Hematopoietic multipotent progenitor cell treated with erythropoietin and hydrocortisone succinate and interleukin-3 and kit ligand, for 15 days (in vitro differentiated cells): ENCODE measurements at regions not wholly inside any gene's neighbourhood (a gene's known extent, or its start where the extent isn't known, plus 50 kb on each side); places are given as distances from the start of the nearest gene placed in this dataset.
"Not testable (repeated sequence)": the region's sequence is repeated elsewhere in the genome, so short reads cannot be mapped to it uniquely, and the experiment has no call there.

Experiments used
- DNase-seq: peaks from one replicate; pipeline ENCODE4 v3.0.0-alpha.2; 2015; ENCODE audit warnings: low spot score

DNA sequence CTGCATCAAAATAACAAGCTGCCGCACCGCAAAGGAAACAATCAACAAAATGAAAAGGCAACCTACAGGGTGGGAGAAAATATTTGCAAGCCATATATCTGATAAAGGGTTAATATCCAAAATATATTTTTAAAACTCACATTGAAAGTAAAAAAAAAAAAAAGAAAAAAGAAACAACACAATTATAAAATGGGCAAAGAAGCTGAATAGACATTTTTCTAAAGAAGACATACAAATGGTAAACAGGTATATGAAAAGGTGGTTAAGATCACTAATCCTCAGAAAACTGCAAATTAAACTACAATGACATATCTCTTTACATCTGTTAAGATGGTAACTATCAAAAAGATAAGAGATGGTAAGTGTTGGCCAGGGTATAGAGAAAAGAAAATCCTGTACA, 105.4 kb upstream of the LY86 start:
- DNase-seq: no peak

DNA sequence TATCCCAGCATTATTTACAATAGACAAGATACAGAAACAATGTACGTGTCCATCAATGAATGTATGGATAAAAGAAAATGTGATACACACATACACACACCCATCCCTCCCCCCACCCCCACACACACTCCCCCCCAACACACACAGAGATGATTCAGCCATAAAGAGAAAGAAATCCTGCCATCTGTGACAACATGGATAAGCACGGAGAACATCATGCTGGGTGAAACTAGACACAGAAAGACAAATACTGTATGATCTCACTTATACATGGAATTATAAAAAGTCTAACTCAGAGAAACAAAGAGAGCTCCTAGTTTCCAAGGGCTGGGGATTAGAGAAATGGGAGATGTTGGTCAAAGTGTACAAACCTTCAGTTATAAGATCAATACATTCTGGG, 104.8 kb upstream of the LY86 start:
- peak; percentile 56 for DNase-seq

DNA sequence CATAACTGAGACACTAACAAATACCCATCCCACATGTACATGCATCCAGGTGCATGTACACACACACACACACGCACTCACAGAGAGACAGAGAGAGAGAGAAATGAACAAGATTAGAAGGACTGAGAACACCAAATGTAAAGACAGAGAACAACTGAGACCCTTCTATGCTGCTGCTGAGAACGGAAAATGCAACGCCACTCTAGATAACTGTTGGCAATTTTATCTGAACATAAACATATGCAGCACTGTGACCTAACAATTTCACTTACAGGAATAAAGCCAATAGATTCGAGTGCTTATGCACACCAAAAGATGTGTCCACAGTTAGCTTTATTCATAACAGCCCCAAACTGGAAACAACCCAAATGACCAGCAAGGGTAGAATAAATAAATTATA, 103.8 kb upstream of the LY86 start:
- DNase-seq: peak; percentile 73

DNA sequence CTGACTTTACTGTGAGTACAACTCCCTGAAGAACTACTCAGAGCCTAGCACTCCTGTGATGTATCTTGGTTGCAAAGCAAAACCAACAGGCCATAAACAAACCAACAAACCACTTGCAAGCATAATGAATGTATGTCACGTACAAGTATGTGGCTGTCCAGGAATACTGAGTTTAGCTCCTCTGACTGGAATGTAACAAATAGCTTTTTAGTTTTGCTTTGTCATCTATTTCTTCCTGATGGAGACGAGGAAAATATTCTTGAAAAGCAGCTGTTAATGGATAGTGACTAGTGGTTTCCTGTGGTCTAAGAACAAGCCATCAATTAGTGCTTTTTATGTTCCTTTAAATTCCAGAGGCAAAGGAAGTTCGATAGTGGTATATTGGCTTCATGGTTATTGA, 101.9 kb upstream of the LY86 start:
- DNase-seq: no peak

DNA sequence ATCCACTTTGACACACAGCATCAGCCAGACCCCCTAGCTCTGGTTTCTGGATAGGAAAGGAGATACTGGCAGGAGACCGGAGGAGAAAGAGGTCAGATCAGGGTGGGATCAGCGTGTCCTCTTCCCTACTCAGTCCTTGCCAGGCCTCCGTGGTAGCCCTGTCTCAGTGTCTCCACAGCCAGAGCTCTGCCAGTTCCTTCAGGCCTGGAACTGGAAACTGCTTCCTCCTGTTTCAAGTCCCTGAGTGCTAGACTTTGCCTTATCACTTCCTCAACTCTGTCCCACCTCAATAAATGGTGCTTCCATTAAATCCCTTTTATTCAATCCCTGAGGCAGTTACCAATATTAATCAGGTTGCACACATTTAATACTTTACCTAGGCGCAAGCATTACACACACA, 96.8 kb upstream of the LY86 start:
- no peak for DNase-seq

DNA sequence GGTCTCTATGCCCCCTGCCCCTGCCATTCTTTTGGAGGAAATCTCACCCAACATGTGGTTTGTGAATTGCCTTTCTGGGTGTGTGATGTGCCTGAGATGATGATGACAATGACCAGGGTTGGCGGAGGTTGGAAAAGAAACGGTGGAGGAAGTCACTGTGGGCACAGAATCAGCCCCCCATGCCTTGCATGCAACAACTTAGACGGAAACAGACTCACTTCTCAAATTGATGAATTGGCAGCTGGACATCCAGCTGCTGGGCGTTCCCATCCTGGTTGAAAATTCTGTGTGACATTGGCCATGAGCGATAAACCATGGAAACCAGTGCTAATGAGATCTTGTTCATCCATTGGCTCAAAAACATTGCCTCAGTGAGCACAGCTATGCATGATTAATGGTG, 95.8 kb upstream of the LY86 start:
- DNase-seq: no peak

DNA sequence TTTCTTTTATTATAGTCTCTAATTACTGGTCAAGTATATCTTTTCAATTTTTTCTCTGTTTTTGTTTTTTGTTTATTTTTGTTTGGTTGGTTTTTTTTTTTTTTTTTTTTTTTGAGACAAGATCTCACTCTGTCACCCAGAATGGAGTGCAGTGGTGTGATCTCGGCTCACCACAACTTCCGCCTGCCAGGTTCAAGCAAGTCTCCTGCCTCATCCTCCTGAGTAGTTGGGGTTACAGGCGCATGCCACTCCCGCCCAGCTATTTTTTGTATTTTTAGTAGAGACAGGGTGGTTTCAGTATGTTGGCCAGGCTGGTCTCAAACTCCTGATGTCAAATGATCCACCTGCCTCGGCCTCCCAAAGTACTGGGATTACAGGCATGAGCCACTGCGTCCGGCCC, 94.4 kb upstream of the LY86 start:
- DNase-seq: not testable (repeated sequence)

DNA sequence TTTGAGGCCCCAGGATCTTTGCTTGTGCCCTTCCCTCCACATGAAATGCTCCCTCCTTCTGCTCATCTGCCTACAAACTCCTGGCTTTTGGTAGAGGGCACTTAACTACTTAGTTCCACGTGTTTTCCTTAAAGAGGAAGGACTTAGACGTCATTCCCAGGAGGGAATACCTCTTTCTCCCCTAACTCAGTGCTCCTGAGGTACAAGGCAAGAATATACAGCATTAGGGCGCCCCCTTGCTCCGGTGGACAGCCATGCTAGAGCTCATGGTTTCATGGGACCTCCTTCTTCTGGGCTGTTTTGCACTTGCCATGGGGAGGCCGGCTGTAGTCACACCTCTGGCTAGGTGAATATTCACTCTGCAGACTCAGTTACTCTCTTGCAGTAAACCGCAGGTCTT, 93.8 kb upstream of the LY86 start:
- peak; percentile 62 for DNase-seq

DNA sequence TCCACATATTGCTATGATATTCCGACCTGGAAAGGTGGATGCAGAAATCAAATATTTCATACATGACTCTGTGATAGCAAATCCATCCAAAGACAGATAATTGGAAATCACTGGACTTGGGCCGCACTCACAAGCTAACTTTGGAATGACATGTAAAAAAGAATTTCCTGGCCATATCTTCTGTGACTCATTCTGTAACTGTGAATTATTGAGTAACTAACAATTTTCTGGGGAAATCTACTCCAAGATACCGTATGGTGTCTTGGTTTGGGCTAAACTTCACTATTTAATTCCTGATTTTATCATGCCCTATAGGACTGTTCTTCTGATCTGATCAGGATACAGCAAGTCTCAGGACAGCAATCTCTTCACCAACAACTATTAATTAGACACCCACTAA, 92.7 kb upstream of the LY86 start:
- DNase-seq: no peak

DNA sequence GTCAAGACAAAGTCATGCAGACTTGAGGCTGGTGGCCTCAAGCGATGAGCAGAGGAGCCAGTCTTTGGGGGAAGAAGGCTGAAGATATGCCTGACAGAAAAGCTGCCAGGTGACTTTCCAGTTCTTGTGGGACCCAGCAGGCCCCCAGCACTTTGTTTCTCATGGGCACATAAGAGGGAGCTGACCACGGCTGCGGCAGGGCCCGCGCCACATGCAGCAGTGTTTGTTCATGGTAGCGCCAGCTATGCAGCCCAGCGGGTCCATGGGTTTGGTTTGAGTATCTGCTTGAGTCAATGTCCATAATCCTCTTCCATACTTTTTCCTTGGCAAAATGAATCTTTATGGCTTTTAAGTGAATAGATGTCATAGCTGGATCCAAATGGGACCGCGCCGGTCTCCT, 91.0 kb upstream of the LY86 start:
- no peak for DNase-seq

DNA sequence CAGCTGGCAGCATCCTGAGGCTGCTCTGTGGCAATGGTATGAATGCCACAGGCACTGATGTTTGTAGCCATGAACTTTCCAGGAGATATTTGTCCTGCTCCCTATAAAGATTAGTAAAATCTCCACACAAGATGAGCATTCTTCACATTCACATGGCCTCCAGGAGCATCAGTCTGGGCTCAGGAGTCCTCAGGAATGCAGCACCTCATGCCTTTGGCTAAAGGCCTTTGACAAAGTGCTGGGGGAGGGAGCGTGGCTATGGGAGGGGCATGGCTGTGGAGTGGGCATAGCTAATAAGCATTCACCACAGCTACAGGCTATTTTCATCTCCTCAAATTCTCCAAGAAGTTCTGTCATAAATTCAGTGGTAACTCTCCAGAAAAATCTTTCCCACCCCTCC, 90.5 kb upstream of the LY86 start:
- DNase-seq: no peak

DNA sequence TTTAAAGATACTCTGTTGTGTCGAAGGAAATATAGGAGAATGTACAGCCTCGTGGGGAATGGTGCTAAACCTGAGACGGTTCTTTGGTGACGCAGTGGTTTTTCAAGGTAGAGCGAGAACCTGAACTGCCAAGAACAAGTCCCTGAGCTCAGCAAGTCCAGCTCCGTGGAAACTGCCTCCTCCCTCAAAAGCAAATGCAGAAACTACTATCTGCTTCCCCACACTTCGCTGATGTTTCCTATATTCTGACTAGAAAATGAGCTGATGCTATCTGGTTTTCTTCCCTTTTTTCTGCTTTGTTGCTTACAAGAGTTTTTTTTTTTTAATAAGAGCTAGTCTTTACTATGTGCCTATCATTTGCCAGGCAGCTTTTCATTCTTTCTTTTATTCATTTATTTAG, 85.3 kb upstream of the LY86 start:
- DNase-seq: no peak

DNA sequence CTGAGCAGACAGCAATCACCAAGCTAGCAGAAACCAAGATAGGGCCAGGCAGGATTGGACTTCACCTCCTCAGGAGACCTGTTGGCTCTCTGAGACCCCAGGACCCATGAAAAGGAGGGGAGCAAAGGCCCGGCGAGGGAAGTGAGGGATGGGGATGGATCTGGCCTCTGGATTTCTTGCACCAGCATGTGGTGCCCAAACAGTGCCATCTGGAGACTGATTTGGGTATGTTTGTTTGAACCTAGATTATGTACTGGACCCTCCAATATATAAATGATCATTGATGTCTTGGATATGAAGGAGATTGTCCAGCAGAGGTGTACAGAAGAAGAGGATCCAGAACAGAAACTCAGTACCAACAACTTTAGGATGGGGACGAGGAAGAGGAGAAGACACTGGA, 83.4 kb upstream of the LY86 start:
- DNase-seq: no peak

DNA sequence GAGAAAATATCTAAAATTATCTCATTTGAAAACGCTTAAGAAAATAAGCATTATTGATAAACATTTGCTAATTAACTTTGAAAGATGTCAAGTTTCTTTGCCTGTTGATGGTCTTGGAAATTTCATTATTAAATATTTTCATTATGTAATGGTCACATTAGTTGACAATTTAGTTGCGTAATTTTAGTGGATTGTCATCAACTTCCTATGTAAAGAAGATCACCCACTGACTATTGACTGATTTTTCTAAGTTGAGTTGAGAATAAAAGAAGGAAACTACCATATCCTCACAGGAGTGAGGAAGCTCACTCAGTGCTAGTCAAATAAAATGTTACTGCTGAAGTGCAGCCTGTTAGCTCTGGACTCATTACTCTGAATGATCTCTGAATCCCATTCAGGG, 79.9 kb upstream of the LY86 start:
- DNase-seq: no peak

DNA sequence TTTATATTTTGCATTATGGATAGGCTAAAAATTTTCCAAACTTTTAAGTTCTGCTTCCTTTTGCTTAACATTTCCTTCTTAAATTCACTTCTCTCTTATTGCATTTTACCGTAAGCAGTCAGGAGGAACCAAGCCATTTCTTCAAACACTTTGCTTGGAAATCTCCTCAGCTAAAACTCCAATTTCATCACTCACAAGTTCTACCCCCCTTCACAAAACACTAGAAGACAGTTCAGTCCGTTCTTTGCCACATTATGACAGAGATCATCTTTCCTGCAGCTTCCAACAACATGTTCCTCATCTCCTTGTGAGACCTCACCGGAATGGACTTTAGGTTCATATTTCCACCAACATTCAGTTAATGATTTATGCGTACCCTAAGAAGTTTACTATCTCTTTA, 79.2 kb upstream of the LY86 start:
- no peak for DNase-seq

DNA sequence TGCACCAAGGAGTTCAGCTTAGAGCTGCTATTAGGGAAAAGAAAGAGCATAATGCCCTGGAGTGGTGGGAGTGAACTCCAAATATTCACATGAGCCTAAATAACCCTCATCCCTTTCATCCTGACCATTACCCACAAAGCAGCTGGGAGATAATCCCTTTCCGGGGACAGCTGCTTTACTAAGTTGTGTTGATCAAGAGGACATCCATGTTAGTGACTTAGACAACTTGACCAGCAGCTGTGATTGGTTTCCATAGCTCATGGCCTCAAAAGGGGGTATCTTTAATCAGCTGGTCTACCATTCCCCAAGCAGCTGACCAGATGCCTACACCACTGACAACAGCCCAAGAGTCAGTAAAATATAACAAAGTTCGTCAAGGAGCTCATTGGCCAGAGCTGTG, 75.8 kb upstream of the LY86 start:
- DNase-seq: no peak

DNA sequence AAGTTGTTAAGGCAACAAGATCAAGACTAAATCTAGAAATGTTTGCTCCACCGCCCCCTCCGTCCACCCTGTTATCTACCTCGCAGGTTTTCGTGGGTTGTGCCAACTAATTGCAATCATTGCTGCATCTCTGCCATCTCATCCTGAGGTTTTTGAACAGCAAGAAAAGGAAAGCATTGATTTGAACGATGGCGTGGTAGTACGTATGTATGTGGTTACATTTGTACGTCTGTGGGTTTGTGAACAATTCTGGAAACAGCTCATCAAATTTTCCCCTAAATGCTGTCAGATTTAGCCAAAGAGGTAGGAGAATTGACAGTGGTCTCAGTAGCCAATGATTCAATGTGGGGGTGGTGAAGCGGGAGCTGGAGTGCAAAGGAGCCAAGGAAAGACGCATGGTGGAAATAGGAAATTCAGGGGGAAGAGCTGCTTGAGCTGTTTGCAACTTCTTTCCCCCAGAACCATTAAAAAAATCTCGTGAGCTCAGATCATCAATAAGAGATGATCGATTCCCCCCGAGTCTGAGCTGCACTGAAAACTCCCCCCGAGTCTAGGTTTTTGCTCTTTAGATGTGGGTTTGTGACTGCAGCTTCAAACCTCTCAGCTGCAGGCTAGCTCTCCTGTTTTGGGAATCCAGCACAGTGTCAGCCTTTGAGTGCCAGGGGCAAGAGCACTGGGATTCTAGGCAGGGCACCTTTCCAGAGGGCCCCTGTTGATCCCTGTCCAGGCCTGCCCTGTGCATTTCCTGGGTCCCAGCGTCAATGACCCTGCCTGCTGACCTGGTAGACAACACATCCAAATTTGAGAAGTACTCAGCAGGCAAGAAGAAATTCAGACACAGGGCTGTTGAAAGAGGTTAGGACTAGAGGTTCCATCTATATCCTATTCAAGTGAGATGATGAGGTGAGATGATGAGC, 72.6 kb upstream of the LY86 start:
- no peak for DNase-seq

DNA sequence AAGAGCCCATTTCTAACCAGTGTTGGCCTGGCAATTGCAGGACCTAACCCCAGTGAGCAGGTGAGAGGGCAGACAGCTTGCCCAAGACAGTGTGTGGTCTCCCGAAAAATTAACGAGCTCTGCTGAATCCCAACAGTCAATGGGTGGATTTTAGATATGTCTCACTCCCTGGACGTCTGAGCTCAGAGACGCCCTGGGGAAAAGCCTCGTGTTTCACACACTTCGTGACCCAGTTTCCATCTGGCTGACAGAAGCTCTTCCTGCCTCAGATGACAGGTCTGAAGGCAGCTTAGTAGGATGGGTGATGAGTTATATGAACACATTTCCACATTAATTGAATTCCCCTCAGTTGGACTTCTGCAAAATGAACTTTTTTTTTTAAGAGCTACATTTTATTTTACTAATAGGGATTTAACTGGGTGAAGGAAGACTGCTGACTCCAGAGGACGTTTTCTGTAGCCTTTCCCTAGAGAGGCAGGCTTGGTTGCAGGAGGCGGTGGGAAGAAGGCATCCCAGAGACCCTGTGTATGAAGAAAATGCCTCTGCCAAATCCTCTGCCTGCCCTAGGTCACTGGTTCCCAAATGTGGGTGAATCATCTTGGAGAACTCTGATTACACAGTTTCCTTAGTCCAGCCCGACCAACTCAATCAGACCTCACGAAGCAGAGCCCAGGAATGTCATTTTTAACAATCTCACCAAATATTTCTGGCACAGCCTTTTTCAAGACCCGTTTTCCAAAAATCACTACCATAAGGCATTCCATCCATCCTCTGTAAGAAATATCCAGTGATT, 71.7 kb upstream of the LY86 start:
- DNase-seq: no peak

DNA sequence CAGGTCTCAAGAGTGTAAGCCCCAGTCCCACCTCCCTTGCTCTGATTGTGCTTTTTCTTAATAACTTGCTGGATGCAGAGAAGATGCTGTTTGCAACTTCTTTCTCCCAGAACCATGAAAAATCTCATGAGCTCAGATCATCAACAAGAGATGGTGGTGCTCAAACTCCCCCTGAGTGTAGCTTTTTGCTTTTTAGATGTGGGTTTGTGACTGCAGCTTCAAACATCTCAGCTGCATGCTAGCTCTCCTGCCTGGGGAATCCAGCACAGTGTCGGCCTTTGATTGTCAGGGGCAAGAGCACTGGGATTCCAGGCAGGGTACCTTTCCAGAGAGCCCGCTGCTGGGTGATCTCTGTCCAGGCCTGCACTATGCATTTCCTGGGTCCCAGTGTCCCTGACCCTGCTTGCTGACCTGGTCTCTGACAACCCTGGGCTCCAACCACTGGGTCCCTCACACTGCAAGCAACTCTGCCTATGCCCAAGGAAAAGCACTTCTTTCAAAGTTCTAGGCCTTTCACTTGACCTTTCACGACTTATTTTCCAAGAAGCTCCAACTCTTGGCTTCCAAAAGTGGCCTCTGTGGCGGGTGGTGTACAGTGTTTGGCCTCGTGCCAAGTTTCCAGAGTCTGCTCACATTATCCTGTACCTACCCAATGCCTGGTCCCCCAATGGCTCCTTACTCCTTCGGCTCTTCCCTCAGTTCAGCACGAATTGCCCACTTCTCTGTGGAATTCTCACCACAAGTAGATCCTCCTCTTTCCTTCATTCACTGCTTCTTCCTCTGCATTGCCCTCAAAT, 69.7 kb upstream of the LY86 start:
- no peak for DNase-seq

DNA sequence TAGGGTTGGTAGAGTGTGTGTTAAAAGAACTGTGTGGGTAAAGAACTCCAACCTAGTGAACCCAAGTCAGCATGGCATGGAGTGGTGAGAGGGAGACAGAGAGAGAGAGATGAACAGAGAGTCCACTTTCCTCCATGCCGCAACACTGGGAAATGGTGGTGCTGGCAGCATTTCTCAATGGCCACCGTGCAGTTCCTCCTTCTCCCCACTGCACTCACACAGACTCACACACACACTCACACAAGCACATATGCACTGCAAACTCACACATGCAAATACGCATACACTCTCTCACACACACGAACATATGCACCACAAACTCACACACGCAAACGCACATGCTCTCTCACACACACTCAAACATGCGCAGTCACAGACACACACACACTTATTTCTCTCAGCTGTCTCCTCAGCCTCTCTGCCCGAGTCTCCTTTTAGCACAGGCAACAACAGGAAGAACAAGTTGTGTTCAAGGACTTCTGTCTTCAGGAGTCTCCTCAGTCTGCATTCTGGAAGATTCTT, 66.5 kb upstream of the LY86 start:
- no peak for DNase-seq

DNA sequence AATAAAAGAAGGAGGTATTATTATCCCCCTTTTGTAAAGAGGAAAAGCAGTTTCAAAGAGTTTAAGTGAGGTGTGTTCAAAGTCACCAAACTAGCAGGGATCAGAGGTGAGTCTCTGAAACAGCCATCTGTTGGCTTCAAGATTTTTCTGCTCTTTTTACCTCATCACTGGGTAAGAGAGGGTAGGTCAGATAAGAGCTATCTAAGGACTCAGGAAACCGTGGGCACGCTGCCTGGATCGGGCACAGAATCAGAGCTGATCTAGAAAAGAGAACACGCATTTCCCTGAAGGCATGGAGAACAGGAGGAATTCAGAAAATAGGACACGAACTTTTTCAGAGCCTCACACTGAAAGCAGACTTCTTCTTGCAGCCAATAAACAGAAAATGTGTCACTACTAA, 65.8 kb upstream of the LY86 start:
- DNase-seq: no peak

DNA sequence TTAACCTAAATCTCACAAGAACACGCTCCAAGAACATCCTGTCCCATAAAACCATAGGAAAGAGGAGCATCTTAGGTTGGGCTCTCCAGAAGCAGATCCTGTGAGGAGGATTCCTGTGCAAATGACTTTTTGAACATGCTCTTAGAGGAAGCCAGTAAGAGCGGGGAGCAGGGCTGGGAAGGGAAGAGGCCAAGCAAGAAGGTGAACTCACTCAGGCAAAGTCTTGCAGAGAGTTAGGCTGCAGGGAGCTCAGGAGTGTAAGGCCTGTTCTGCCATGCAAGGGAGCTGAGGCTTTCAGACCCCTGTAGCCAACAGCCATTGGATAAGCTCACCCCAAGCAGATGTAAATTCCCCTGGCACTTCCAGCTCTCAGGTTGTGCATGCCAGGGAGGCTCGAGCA, 63.6 kb upstream of the LY86 start:
- no peak for DNase-seq
